ENCODE measurements at regions not wholly inside any gene's neighbourhood (a gene's known extent, or its start where the extent isn't known, plus 50 kb on each side); places are given as distances from the start of the nearest gene placed in this dataset.

DNA sequence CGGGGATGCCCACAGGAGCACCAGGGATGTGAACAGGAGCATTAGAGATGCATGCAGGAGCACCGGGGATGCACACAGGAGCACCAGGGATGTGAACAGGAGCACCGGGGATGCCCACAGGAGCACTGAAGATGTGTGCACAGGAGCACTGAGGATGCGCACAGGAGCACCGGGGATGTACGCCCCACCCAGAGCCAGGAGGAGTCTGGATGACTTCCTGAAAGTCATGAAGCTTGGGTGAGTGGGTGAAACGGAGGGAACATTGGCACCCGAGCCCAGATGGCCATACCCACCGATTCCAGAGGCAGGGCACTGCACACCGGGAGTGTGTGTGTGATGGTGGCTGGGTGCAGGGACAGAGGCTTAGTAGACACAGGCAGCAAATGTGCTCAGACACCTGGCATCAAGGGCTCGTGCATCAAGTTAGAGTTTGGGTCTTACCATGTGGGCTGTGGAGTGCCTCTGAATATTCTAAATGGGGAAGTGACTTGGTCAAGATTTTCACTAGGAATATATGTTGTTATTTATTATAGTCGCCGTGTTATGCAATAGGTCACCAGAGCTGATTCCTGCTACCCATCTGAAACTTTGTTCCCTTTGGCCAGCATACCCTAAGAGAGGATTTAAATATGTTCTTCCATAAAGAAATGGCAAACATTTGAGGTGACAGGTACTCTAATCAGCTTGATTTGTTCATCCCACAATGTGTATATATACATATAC, 365.8 kb upstream of the MYT1L start:
- H4K20me1 ChIP-seq (ENCODE audit: control insufficient read depth, insufficient read depth, low read length, poor library complexity, severe bottlenecking), result no peaks in the 10 kb centered on the region
- POLR2A ChIA-PET, result no interaction called here

DNA sequence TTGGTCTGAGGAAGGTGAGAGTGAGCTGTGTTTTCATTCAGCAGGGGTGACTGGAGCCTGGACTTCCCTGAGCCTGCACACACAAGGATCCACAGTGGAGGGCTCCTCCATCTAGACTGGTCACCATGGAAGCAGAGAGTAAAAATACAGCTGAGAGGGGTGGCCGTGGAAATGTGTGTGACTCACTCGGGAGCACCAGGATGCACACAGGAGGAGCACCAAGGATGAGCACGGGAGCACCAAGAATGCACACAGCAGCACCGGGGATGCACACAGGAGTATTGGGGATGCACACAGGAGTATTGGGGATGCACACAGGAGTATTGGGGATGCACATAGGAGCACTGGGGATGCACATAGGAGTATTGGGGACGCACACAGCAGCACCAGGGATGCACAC, 365.2 kb upstream of the MYT1L start:
- ChIA-PET CTCF (no interaction called here), POLR2A (no interaction called here)
- Mint-ChIP-seq H3K4me3 (no peak overlapping the region), H3K9me3 (ENCODE audit: insufficient read depth) (no peaks in the 10 kb centered on the region), H3K4me1 (no peaks in the 10 kb centered on the region), H3K27me3 (peaks cover 7% of the 10 kb centered on the region), H3K27ac (no peak overlapping the region)
- H4K20me1 ChIP-seq (ENCODE audit: control insufficient read depth, insufficient read depth, low read length, poor library complexity, severe bottlenecking), result no peaks in the 10 kb centered on the region
- no peaks in the 10 kb centered on the region for H3K4me1 ChIP-seq (ENCODE audit: control insufficient read depth in 2 of 2, insufficient read depth in 2 of 2, low read length in 2 of 2)
- H3K4me3 ChIP-seq (ENCODE audit: control extremely low read depth in 1 of 5, extremely low read depth in 1 of 5, insufficient read depth in 1 of 5, low read depth in 2 of 5, low read length in 4 of 5), result no peak overlapping the region
- TF ChIP-seq, protein P1, sequence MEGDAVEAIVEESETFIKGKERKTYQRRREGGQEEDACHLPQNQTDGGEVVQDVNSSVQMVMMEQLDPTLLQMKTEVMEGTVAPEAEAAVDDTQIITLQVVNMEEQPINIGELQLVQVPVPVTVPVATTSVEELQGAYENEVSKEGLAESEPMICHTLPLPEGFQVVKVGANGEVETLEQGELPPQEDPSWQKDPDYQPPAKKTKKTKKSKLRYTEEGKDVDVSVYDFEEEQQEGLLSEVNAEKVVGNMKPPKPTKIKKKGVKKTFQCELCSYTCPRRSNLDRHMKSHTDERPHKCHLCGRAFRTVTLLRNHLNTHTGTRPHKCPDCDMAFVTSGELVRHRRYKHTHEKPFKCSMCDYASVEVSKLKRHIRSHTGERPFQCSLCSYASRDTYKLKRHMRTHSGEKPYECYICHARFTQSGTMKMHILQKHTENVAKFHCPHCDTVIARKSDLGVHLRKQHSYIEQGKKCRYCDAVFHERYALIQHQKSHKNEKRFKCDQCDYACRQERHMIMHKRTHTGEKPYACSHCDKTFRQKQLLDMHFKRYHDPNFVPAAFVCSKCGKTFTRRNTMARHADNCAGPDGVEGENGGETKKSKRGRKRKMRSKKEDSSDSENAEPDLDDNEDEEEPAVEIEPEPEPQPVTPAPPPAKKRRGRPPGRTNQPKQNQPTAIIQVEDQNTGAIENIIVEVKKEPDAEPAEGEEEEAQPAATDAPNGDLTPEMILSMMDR (IDR thresholded peaks at IDR 0.05), result no peak
- TF ChIP-seq EZH2 (IDR thresholded peaks at IDR 0.05; ENCODE audit: borderline replicate concordance, insufficient read depth, low read depth, low read length, poor library complexity, severe bottlenecking), result no peak
- 97% methylated on average over 5 of the region's 5 CpGs for WGBS (ENCODE audit: insufficient coverage)
- no peak overlapping the region for H3K27ac ChIP-seq (ENCODE audit: low read length in 2 of 2)
- no peak overlapping the region for H3K9ac ChIP-seq (ENCODE audit: low read length)
- H2AFZ ChIP-seq (ENCODE audit: insufficient read depth, low read depth, low read length, poor library complexity, severe bottlenecking), result no peak overlapping the region
- no peaks in the 10 kb centered on the region for H3K36me3 ChIP-seq (replicated peaks in 1 of 2; ENCODE audit: control extremely low read depth in 1 of 2, control insufficient read depth in 1 of 2, extremely low read depth in 1 of 2, insufficient read depth in 2 of 2, low read length in 1 of 2)
- no peaks in the 10 kb centered on the region for H3K79me2 ChIP-seq (ENCODE audit: control insufficient read depth, insufficient read depth, low read length)
- intact Hi-C loops (cut with micrococcal nuclease), result no loop called here
- DNase-seq (no peak), ATAC-seq (ENCODE audit: low read depth) (no peak)
- no peaks in the 10 kb centered on the region for H3K27me3 ChIP-seq (replicated peaks in 1 of 4; ENCODE audit: control extremely low read depth in 1 of 4, control insufficient read depth in 3 of 4, insufficient read depth in 4 of 4, low read length in 3 of 4)
- H3K9me3 ChIP-seq (ENCODE audit: control extremely low read depth in 1 of 3, control insufficient read depth in 2 of 3, insufficient read depth in 1 of 3, low read length in 2 of 3), result peaks cover 0 to 4% (median 0%) of the 10 kb centered on the region in 3 donors
- no peak overlapping the region for H3K4me2 ChIP-seq (replicated peaks; ENCODE audit: low read depth, low read length, poor library complexity, severe bottlenecking)

More for the DNA sequence above, 365.8 kb upstream of the MYT1L start:
- no peak overlapping the region for H3K4me2 ChIP-seq (replicated peaks; ENCODE audit: low read depth, low read length, poor library complexity, severe bottlenecking)
- intact Hi-C loops (cut with micrococcal nuclease), result no loop called here
- Mint-ChIP-seq H3K4me3 (no peak overlapping the region), H3K27ac (no peak overlapping the region), H3K4me1 (no peaks in the 10 kb centered on the region), H3K27me3 (peaks cover 7% of the 10 kb centered on the region), H3K9me3 (ENCODE audit: insufficient read depth) (no peaks in the 10 kb centered on the region)
- no peaks in the 10 kb centered on the region for H3K79me2 ChIP-seq (ENCODE audit: control insufficient read depth, insufficient read depth, low read length)
- no peak overlapping the region for H3K27ac ChIP-seq (ENCODE audit: low read length in 2 of 2)
- H2AFZ ChIP-seq (ENCODE audit: insufficient read depth, low read depth, low read length, poor library complexity, severe bottlenecking), result no peak overlapping the region
- H3K4me1 ChIP-seq (ENCODE audit: control insufficient read depth in 2 of 2, insufficient read depth in 2 of 2, low read length in 2 of 2), result no peaks in the 10 kb centered on the region
- 91% methylated on average over 11 of the region's 13 CpGs for WGBS (ENCODE audit: insufficient coverage)
- DNase-seq (no peak), ATAC-seq (ENCODE audit: low read depth) (no peak)
- no peaks in the 10 kb centered on the region for H3K9me3 ChIP-seq (ENCODE audit: control extremely low read depth in 1 of 3, control insufficient read depth in 2 of 3, insufficient read depth in 1 of 3, low read length in 2 of 3)
- H3K4me3 ChIP-seq (ENCODE audit: control extremely low read depth in 1 of 5, extremely low read depth in 1 of 5, insufficient read depth in 1 of 5, low read depth in 2 of 5, low read length in 4 of 5), result no peak overlapping the region
- CTCF ChIA-PET, result no interaction called here
- H3K9ac ChIP-seq (ENCODE audit: low read length), result no peak overlapping the region
- TF ChIP-seq, protein P1 (IDR thresholded peaks at IDR 0.05), result no peak
- no peak for TF ChIP-seq EZH2 (IDR thresholded peaks at IDR 0.05; ENCODE audit: borderline replicate concordance, insufficient read depth, low read depth, low read length, poor library complexity, severe bottlenecking)
- no peaks in the 10 kb centered on the region for H3K27me3 ChIP-seq (replicated peaks in 1 of 4; ENCODE audit: control extremely low read depth in 1 of 4, control insufficient read depth in 3 of 4, insufficient read depth in 4 of 4, low read length in 3 of 4)
- no peaks in the 10 kb centered on the region for H3K36me3 ChIP-seq (replicated peaks in 1 of 2; ENCODE audit: control extremely low read depth in 1 of 2, control insufficient read depth in 1 of 2, extremely low read depth in 1 of 2, insufficient read depth in 2 of 2, low read length in 1 of 2)
